Esophagus (tissue), 2 donors: ENCODE measurements at regions not wholly inside any gene's neighbourhood (a gene's known extent, or its start where the extent isn't known, plus 50 kb on each side); places are given as distances from the start of the nearest gene placed in this dataset.

Experiments used
- H3K27ac ChIP-seq, 2 donors: one replicate each; pipeline ENCODE4 v1.5.1; 2013; ENCODE audit warnings: low read depth in 2 of 2, mild to moderate bottlenecking in 2 of 2, inconsistent platforms in 1 of 2, low read length in 1 of 2, moderate library complexity in 1 of 2
- H3K27me3 ChIP-seq, 2 donors: one replicate each; pipeline ENCODE4 v1.6.1; 2013; ENCODE audit warnings: low read length in 2 of 2, control low read depth in 1 of 2, mild to moderate bottlenecking in 1 of 2; ENCODE audit not compliant: insufficient read depth in 2 of 2, control insufficient read depth in 1 of 2
- H3K36me3 ChIP-seq, 2 donors: one replicate each; pipeline ENCODE4 v1.6.1; 2013; ENCODE audit warnings: low read length in 1 of 2; ENCODE audit not compliant: control insufficient read depth in 2 of 2, insufficient read depth in 2 of 2
- H3K4me1 ChIP-seq, 2 donors: one replicate each; pipeline ENCODE4 v1.6.1; 2013; ENCODE audit warnings: low read length in 1 of 2; ENCODE audit not compliant: control insufficient read depth in 2 of 2, insufficient read depth in 2 of 2
- H3K4me3 ChIP-seq, 2 donors: one replicate each; pipeline ENCODE4 v1.5.1; 2013; ENCODE audit warnings: low read length in 2 of 2, mild to moderate bottlenecking in 2 of 2, low read depth in 1 of 2, moderate library complexity in 1 of 2
- H3K9me3 ChIP-seq, 2 donors: one replicate each; pipeline ENCODE4 v1.6.1; 2013; ENCODE audit warnings: mild to moderate bottlenecking in 2 of 2, low read depth in 1 of 2, low read length in 1 of 2, moderate library complexity in 1 of 2; ENCODE audit not compliant: control insufficient read depth in 2 of 2, insufficient read depth in 1 of 2
- WGBS, 2 donors: extraction: QIAGEN DNeasy Blood & Tissue Kit; methylation state at CpG; one replicate each; pipeline ENCODE4 v1.1.7; 2013; 5-methylcytosine and 5-hydroxymethylcytosine counted together
- donor health status: healthy with polysubstance abuse.
- donor health status: Bipolar disorder and iron deficiency.

- no peaks in the 10 kb centered on the region for H3K36me3 ChIP-seq
- no peak overlapping the region for H3K4me3 ChIP-seq
- no peaks in the 10 kb centered on the region for H3K27me3 ChIP-seq
- no peaks in the 10 kb centered on the region for H3K4me1 ChIP-seq
- H3K27ac ChIP-seq = no peak overlapping the region
- WGBS, 2 donors = 89% methylated on average over 7 of the region's 7 CpGs
- no peaks in the 10 kb centered on the region for H3K9me3 ChIP-seq
Observed at GRCh38 chr4:13928214-13928613, 300.7 kb upstream of the BOD1L1 start.

GRCh38 chr4:13930155-13930554, 302.6 kb upstream of the BOD1L1 start:
- H3K27me3 ChIP-seq = no peaks in the 10 kb centered on the region
- WGBS, 2 donors = 79 to 83% methylated on average over 4 of the region's 4 CpGs
- H3K27ac ChIP-seq = no peak overlapping the region
- no peaks in the 10 kb centered on the region for H3K4me1 ChIP-seq
- H3K36me3 ChIP-seq = no peaks in the 10 kb centered on the region
- no peak overlapping the region for H3K4me3 ChIP-seq
- no peaks in the 10 kb centered on the region for H3K9me3 ChIP-seq

GRCh38 chr4:13933191-13933590, 305.7 kb upstream of the BOD1L1 start:
- Histone ChIP-seq H3K36me3 (no peaks in the 10 kb centered on the region), H3K27me3 (no peaks in the 10 kb centered on the region), H3K4me3 (no peak overlapping the region), H3K4me1 (no peaks in the 10 kb centered on the region), H3K9me3 (no peaks in the 10 kb centered on the region), H3K27ac (no peak overlapping the region)
- WGBS, 2 donors = 68 to 73% methylated on average over 4 of the region's 4 CpGs

GRCh38 chr4:13938299-13938698, 310.8 kb upstream of the BOD1L1 start:
- H3K36me3 ChIP-seq = no peaks in the 10 kb centered on the region
- no peaks in the 10 kb centered on the region for H3K27me3 ChIP-seq
- WGBS, 2 donors = 76 to 84% methylated on average over 3 of the region's 3 CpGs

GRCh38 chr4:13940921-13941320, 313.4 kb upstream of the BOD1L1 start:
- Histone ChIP-seq H3K27ac (no peak overlapping the region), H3K4me1 (peaks cover 0 to 2% of the 10 kb centered on the region in 2 donors), H3K36me3 (no peaks in the 10 kb centered on the region), H3K9me3 (no peaks in the 10 kb centered on the region), H3K27me3 (no peaks in the 10 kb centered on the region), H3K4me3 (no peak overlapping the region)
- 38 to 52% methylated on average over 3 of the region's 3 CpGs for whole genome bisulfite sequencing, 2 donors

More at GRCh38 chr4:13938299-13938698, 310.8 kb upstream of the BOD1L1 start:
- Histone ChIP-seq H3K27ac (no peak overlapping the region), H3K4me1 (no peaks in the 10 kb centered on the region), H3K9me3 (no peaks in the 10 kb centered on the region), H3K4me3 (no peak overlapping the region)

- 82 to 92% methylated on average over 3 of the region's 3 CpGs for WGBS, 2 donors
Observed at GRCh38 chr4:13942977-13943376, 315.5 kb upstream of the BOD1L1 start.

GRCh38 chr4:13944095-13944511, 316.6 kb upstream of the BOD1L1 start:
- Histone ChIP-seq H3K9me3 (no peaks in the 10 kb centered on the region), H3K4me3 (peak overlapping the region; percentile 22 to 30), H3K27me3 (no peaks in the 10 kb centered on the region), H3K27ac (no peak overlapping the region), H3K4me1 (peaks cover 0 to 2% of the 10 kb centered on the region in 2 donors), H3K36me3 (no peaks in the 10 kb centered on the region)
- WGBS, 2 donors = 53 to 75% methylated on average over 10 of the region's 10 CpGs

More at GRCh38 chr4:13942977-13943376, 315.5 kb upstream of the BOD1L1 start:
- Histone ChIP-seq H3K27me3 (no peaks in the 10 kb centered on the region), H3K27ac (no peak overlapping the region), H3K36me3 (no peaks in the 10 kb centered on the region), H3K4me3 (no peak overlapping the region), H3K9me3 (no peaks in the 10 kb centered on the region), H3K4me1 (peaks cover 0 to 2% of the 10 kb centered on the region in 2 donors)

- WGBS, 2 donors = 69 to 91% methylated on average over 1 of the region's 1 CpG
- Histone ChIP-seq H3K27ac (no peak overlapping the region), H3K4me1 (peaks cover 0 to 2% of the 10 kb centered on the region in 2 donors)
Observed at GRCh38 chr4:13947921-13948320, 320.4 kb upstream of the BOD1L1 start.

GRCh38 chr4:13950491-13950890, 323.0 kb upstream of the BOD1L1 start:
- WGBS, 2 donors = 75 to 77% methylated on average over 4 of the region's 4 CpGs
- Histone ChIP-seq H3K27ac (no peak overlapping the region), H3K27me3 (no peaks in the 10 kb centered on the region), H3K4me3 (no peak overlapping the region), H3K36me3 (no peaks in the 10 kb centered on the region), H3K9me3 (no peaks in the 10 kb centered on the region), H3K4me1 (no peaks in the 10 kb centered on the region)

More at GRCh38 chr4:13947921-13948320, 320.4 kb upstream of the BOD1L1 start:
- Histone ChIP-seq H3K9me3 (no peaks in the 10 kb centered on the region), H3K4me3 (no peak overlapping the region), H3K36me3 (no peaks in the 10 kb centered on the region), H3K27me3 (no peaks in the 10 kb centered on the region)

GRCh38 chr4:13953083-13953482, 325.6 kb upstream of the BOD1L1 start:
- no peaks in the 10 kb centered on the region for H3K36me3 ChIP-seq
- no peaks in the 10 kb centered on the region for H3K4me1 ChIP-seq
- 88 to 92% methylated on average over 6 of the region's 6 CpGs for WGBS, 2 donors
- no peak overlapping the region for H3K4me3 ChIP-seq
- H3K27me3 ChIP-seq = no peaks in the 10 kb centered on the region
- no peaks in the 10 kb centered on the region for H3K9me3 ChIP-seq
- H3K27ac ChIP-seq = no peak overlapping the region
